Activated naive CD8-positive, alpha-beta T cell treated with anti-CD3 and anti-CD28 coated beads, Interleukin-2, amount 10 ng/mL, durations not matched to agents 7 days and 5 days (primary cell): ENCODE measurements at regions not wholly inside any gene's neighbourhood (a gene's known extent, or its start where the extent isn't known, plus 50 kb on each side); places are given as distances from the start of the nearest gene placed in this dataset.

Experiments used
- ATAC-seq: fragments of 150-1000 bp; cut with Tn5 transposase; one replicate; pipeline ENCODE4 v1.10.0; 2021; ENCODE audit warnings: low read depth, moderate library complexity
- POLR2A ChIA-PET: fragments of 350-600 bp; sonication (Branson Sonifier 250); formaldehyde crosslinking; loops from one replicate; lab custom pipeline; 2021; ENCODE audit warnings: antibody characterized with exemption; lab: Charles Lee
- DNase-seq: peaks from one replicate; pipeline ENCODE4 v3.0.0; 2021
- H3K27ac Mint-ChIP-seq: one replicate; pipeline ENCODE4 v1.8.0; 2022; ENCODE audit warnings: mild to moderate bottlenecking, mixed read lengths
- H3K27me3 Mint-ChIP-seq: one replicate; pipeline ENCODE4 v1.8.0; 2022; ENCODE audit warnings: mild to moderate bottlenecking, moderate library complexity, mixed read lengths
- H3K36me3 Mint-ChIP-seq: one replicate; pipeline ENCODE4 v1.8.0; 2021; ENCODE audit warnings: mild to moderate bottlenecking, mixed read lengths
- H3K4me1 Mint-ChIP-seq: one replicate; pipeline ENCODE4 v1.8.0; 2021; ENCODE audit warnings: mixed read lengths
- H3K4me3 Mint-ChIP-seq: one replicate; pipeline ENCODE4 v1.8.0; 2022; ENCODE audit warnings: mild to moderate bottlenecking, moderate library complexity, mixed read lengths
- H3K9me3 Mint-ChIP-seq: one replicate; pipeline ENCODE4 v1.8.0; 2021; ENCODE audit warnings: mixed read lengths

GRCh38 chr4:125808570-125808969 is 493.8 kb downstream of the FAT4 start:
- ATAC-seq (no peak), DNase-seq (no peak)
- no peaks in the 10 kb centered on the region for H3K27me3 Mint-ChIP-seq
- no peak overlapping the region for H3K27ac Mint-ChIP-seq
- H3K9me3 Mint-ChIP-seq: peaks cover 3% of the 10 kb centered on the region
- no peaks in the 10 kb centered on the region for H3K4me1 Mint-ChIP-seq
- no peaks in the 10 kb centered on the region for H3K36me3 Mint-ChIP-seq
- POLR2A ChIA-PET: no interaction called here
- no peak overlapping the region for H3K4me3 Mint-ChIP-seq

- H3K27ac Mint-ChIP-seq: no peak overlapping the region
- no peaks in the 10 kb centered on the region for H3K4me1 Mint-ChIP-seq
These were observed 497.1 kb downstream of the FAT4 start for GRCh38 chr4:125811892-125812291.

GRCh38 chr4:125826801-125827695 is 512.3 kb downstream of the FAT4 start:
- ATAC-seq (no peak), DNase-seq (no peak)
- Mint-ChIP-seq H3K4me3 (no peak overlapping the region), H3K27me3 (no peaks in the 10 kb centered on the region), H3K27ac (no peak overlapping the region), H3K4me1 (no peaks in the 10 kb centered on the region), H3K36me3 (no peaks in the 10 kb centered on the region), H3K9me3 (no peaks in the 10 kb centered on the region)
- POLR2A ChIA-PET: no interaction called here

More at GRCh38 chr4:125811892-125812291, 497.1 kb downstream of the FAT4 start:
- H3K9me3 Mint-ChIP-seq: peaks cover 3% of the 10 kb centered on the region
- no peaks in the 10 kb centered on the region for H3K36me3 Mint-ChIP-seq
- POLR2A ChIA-PET: no interaction called here
- ATAC-seq (no peak), DNase-seq (no peak)
- H3K4me3 Mint-ChIP-seq: no peak overlapping the region
- no peaks in the 10 kb centered on the region for H3K27me3 Mint-ChIP-seq

- DNase-seq: no peak
- POLR2A ChIA-PET: no interaction called here
- Mint-ChIP-seq H3K4me3 (no peak overlapping the region), H3K4me1 (no peaks in the 10 kb centered on the region), H3K27ac (no peak overlapping the region), H3K36me3 (no peaks in the 10 kb centered on the region), H3K9me3 (no peaks in the 10 kb centered on the region), H3K27me3 (no peaks in the 10 kb centered on the region)
- ATAC-seq: no peak
These were observed 512.9 kb downstream of the FAT4 start for GRCh38 chr4:125827696-125828052.

- Mint-ChIP-seq H3K4me1 (no peaks in the 10 kb centered on the region), H3K27ac (no peak overlapping the region), H3K9me3 (no peaks in the 10 kb centered on the region), H3K27me3 (no peaks in the 10 kb centered on the region), H3K36me3 (no peaks in the 10 kb centered on the region), H3K4me3 (no peak overlapping the region)
- no peak for DNase-seq
- no peak for ATAC-seq
- POLR2A ChIA-PET: no interaction called here
These were observed 513.6 kb downstream of the FAT4 start for GRCh38 chr4:125828346-125828745.

GRCh38 chr4:125832161-125832560 is 517.4 kb downstream of the FAT4 start:
- no peak for DNase-seq
- H3K27ac Mint-ChIP-seq: no peak overlapping the region
- ATAC-seq: no peak
- POLR2A ChIA-PET: no interaction called here
- H3K36me3 Mint-ChIP-seq: no peaks in the 10 kb centered on the region
- no peaks in the 10 kb centered on the region for H3K9me3 Mint-ChIP-seq
- no peaks in the 10 kb centered on the region for H3K27me3 Mint-ChIP-seq
- no peaks in the 10 kb centered on the region for H3K4me1 Mint-ChIP-seq
- no peak overlapping the region for H3K4me3 Mint-ChIP-seq

GRCh38 chr4:125836597-125837195 is 521.9 kb downstream of the FAT4 start:
- H3K9me3 Mint-ChIP-seq: no peaks in the 10 kb centered on the region
- H3K36me3 Mint-ChIP-seq: no peaks in the 10 kb centered on the region
- no peaks in the 10 kb centered on the region for H3K27me3 Mint-ChIP-seq
- ATAC-seq (no peak), DNase-seq (no peak)
- H3K27ac Mint-ChIP-seq: no peak overlapping the region
- H3K4me3 Mint-ChIP-seq: no peak overlapping the region
- POLR2A ChIA-PET: no interaction called here
- no peaks in the 10 kb centered on the region for H3K4me1 Mint-ChIP-seq

GRCh38 chr4:125837493-125838201 is 522.9 kb downstream of the FAT4 start:
- ATAC-seq: no peak
- Mint-ChIP-seq H3K9me3 (no peaks in the 10 kb centered on the region), H3K36me3 (no peaks in the 10 kb centered on the region), H3K4me1 (no peaks in the 10 kb centered on the region), H3K27me3 (no peaks in the 10 kb centered on the region), H3K4me3 (no peak overlapping the region), H3K27ac (no peak overlapping the region)
- POLR2A ChIA-PET: no interaction called here
- DNase-seq: no peak

GRCh38 chr4:125838202-125838601 is 523.4 kb downstream of the FAT4 start:
- DNase-seq: no peak
- Mint-ChIP-seq H3K4me1 (no peaks in the 10 kb centered on the region), H3K27ac (no peak overlapping the region), H3K4me3 (no peak overlapping the region), H3K9me3 (no peaks in the 10 kb centered on the region), H3K27me3 (no peaks in the 10 kb centered on the region), H3K36me3 (no peaks in the 10 kb centered on the region)
- no peak for ATAC-seq
- POLR2A ChIA-PET: no interaction called here

GRCh38 chr4:125838924-125839323 is 524.2 kb downstream of the FAT4 start:
- Mint-ChIP-seq H3K27me3 (no peaks in the 10 kb centered on the region), H3K27ac (no peak overlapping the region), H3K9me3 (peaks cover 1% of the 10 kb centered on the region), H3K4me3 (no peak overlapping the region), H3K4me1 (no peaks in the 10 kb centered on the region), H3K36me3 (no peaks in the 10 kb centered on the region)
- POLR2A ChIA-PET: no interaction called here
- no peak for ATAC-seq
- no peak for DNase-seq

GRCh38 chr4:125843947-125844346 is 529.2 kb downstream of the FAT4 start:
- POLR2A ChIA-PET: no interaction called here
- Mint-ChIP-seq H3K27me3 (no peaks in the 10 kb centered on the region), H3K9me3 (peaks cover 2% of the 10 kb centered on the region), H3K27ac (no peak overlapping the region), H3K4me1 (no peaks in the 10 kb centered on the region), H3K4me3 (no peak overlapping the region), H3K36me3 (no peaks in the 10 kb centered on the region)
- no peak for ATAC-seq
- no peak for DNase-seq

GRCh38 chr4:125847518-125847917 is 532.8 kb downstream of the FAT4 start:
- H3K36me3 Mint-ChIP-seq: no peaks in the 10 kb centered on the region
- H3K27me3 Mint-ChIP-seq: no peaks in the 10 kb centered on the region

GRCh38 chr4:125849869-125850268 is 535.1 kb downstream of the FAT4 start:
- no peak overlapping the region for H3K4me3 Mint-ChIP-seq
- POLR2A ChIA-PET: no interaction called here
- H3K27ac Mint-ChIP-seq: no peak overlapping the region

More at GRCh38 chr4:125847518-125847917, 532.8 kb downstream of the FAT4 start:
- no peak overlapping the region for H3K4me3 Mint-ChIP-seq
- no peaks in the 10 kb centered on the region for H3K4me1 Mint-ChIP-seq
- no peak for ATAC-seq
- no peak for DNase-seq
- peaks cover 2% of the 10 kb centered on the region for H3K9me3 Mint-ChIP-seq
- POLR2A ChIA-PET: no interaction called here
- H3K27ac Mint-ChIP-seq: no peak overlapping the region

More at GRCh38 chr4:125849869-125850268, 535.1 kb downstream of the FAT4 start:
- H3K4me1 Mint-ChIP-seq: no peaks in the 10 kb centered on the region
- ATAC-seq (no peak), DNase-seq (no peak)
- H3K27me3 Mint-ChIP-seq: no peaks in the 10 kb centered on the region
- no peaks in the 10 kb centered on the region for H3K9me3 Mint-ChIP-seq
- no peaks in the 10 kb centered on the region for H3K36me3 Mint-ChIP-seq
